ENCODE measurements at regions not wholly inside any gene's neighbourhood (a gene's known extent, or its start where the extent isn't known, plus 50 kb on each side); places are given as distances from the start of the nearest gene placed in this dataset.

DNA sequence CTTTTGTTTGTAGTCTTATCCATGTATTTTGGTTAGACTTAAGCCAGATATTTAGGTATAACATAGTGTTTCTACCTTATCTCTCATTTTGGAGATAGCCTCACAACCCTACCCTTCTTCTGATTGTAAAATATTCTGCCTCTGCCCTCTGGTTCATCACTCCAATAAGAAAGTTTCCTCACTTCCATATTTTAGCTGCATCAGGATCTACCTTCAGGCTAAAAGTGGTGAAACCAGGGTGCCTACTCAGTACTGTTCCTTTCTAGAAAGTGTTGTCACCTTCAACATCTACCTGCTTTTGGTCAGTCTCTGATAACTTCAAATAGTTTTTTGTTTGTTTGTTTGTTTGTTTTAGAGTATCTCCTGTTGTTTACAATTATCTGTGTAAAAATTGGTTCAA, 294.6 kb downstream of the ANXA1 start:
- TF ChIP-seq, protein P1, sequence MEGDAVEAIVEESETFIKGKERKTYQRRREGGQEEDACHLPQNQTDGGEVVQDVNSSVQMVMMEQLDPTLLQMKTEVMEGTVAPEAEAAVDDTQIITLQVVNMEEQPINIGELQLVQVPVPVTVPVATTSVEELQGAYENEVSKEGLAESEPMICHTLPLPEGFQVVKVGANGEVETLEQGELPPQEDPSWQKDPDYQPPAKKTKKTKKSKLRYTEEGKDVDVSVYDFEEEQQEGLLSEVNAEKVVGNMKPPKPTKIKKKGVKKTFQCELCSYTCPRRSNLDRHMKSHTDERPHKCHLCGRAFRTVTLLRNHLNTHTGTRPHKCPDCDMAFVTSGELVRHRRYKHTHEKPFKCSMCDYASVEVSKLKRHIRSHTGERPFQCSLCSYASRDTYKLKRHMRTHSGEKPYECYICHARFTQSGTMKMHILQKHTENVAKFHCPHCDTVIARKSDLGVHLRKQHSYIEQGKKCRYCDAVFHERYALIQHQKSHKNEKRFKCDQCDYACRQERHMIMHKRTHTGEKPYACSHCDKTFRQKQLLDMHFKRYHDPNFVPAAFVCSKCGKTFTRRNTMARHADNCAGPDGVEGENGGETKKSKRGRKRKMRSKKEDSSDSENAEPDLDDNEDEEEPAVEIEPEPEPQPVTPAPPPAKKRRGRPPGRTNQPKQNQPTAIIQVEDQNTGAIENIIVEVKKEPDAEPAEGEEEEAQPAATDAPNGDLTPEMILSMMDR (IDR thresholded peaks at IDR 0.05; ENCODE audit: insufficient read depth in 1 of 2, low read depth in 1 of 2, low read length in 1 of 2, severe bottlenecking in 1 of 2, unreplicated experiment in 1 of 2), result no peak
- H3K4me1 ChIP-seq, result 0 out of 2 replicates have a peak, but pooled peaks cover 4% of the 10 kb centered on the region
- H3K36me3 ChIP-seq (ENCODE audit: control insufficient read depth, insufficient read depth, low read length), result no peaks in the 10 kb centered on the region
- intact Hi-C loops (cut with micrococcal nuclease; ENCODE audit: unreplicated experiment), result no loop called here
- no peak overlapping the region for H3K27ac Mint-ChIP-seq (ENCODE audit: unreplicated experiment)
- POLR2A ChIA-PET, result no interaction called here
- no peaks in the 10 kb centered on the region for H3K9me3 Mint-ChIP-seq (ENCODE audit: unreplicated experiment)
- H3K27me3 ChIP-seq (replicated peaks; ENCODE audit: control insufficient read depth, insufficient read depth, low read length), result no peaks in the 10 kb centered on the region
- H3K4me3 ChIP-seq (ENCODE audit: low read depth, low read length), result no peak overlapping the region
- no peaks in the 10 kb centered on the region for H3K27me3 Mint-ChIP-seq (ENCODE audit: insufficient read depth, unreplicated experiment)
- H3K4me3 Mint-ChIP-seq (ENCODE audit: unreplicated experiment), result no peak overlapping the region
- H3K36me3 Mint-ChIP-seq (ENCODE audit: insufficient read depth, unreplicated experiment), result no peaks in the 10 kb centered on the region
- DNase-seq, result no peak
- H3K9me3 ChIP-seq, result no peaks in the 10 kb centered on the region
- H3K4me1 Mint-ChIP-seq (ENCODE audit: low read depth, unreplicated experiment), result no peaks in the 10 kb centered on the region
- CTCF ChIA-PET, result no interaction called here
- BruUV-seq (replicated peaks), result no TSS peak

DNA sequence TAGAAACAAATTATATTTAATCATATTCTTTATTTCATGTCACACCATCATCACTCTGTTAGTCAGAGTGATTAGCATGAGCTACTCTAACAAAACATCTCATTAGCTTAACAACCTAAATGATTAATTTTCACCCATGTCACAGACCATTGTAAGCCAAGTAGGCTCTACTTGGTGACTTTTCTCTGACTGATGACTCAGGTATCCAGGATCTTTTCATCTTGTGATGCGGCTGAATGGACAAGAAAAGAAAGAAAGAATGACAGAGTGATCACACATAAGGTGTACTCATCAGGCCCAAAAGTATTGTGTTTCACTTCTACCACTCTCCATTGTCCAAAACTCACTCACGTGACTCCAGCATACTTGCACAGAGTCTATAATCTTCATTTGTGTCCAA, 299.3 kb downstream of the ANXA1 start:
- POLR2A ChIA-PET, result no interaction called here
- H3K9me3 Mint-ChIP-seq (ENCODE audit: unreplicated experiment), result no peaks in the 10 kb centered on the region
- BruUV-seq (replicated peaks), result no TSS peak
- no peak overlapping the region for H3K27ac Mint-ChIP-seq (ENCODE audit: unreplicated experiment)
- intact Hi-C loops (cut with micrococcal nuclease; ENCODE audit: unreplicated experiment), result no loop called here
- Histone ChIP-seq H3K27me3 (replicated peaks; ENCODE audit: control insufficient read depth, insufficient read depth, low read length) (no peaks in the 10 kb centered on the region), H3K36me3 (ENCODE audit: control insufficient read depth, insufficient read depth, low read length) (no peaks in the 10 kb centered on the region), H3K4me3 (ENCODE audit: low read depth, low read length) (no peak overlapping the region), H3K9me3 (no peaks in the 10 kb centered on the region), H3K4me1 (no peaks in the 10 kb centered on the region)
- H3K27me3 Mint-ChIP-seq (ENCODE audit: insufficient read depth, unreplicated experiment), result no peaks in the 10 kb centered on the region
- TF ChIP-seq, protein P1 (IDR thresholded peaks at IDR 0.05; ENCODE audit: insufficient read depth in 1 of 2, low read depth in 1 of 2, low read length in 1 of 2, severe bottlenecking in 1 of 2, unreplicated experiment in 1 of 2), result no peak
- no peak for DNase-seq
- H3K36me3 Mint-ChIP-seq (ENCODE audit: insufficient read depth, unreplicated experiment), result no peaks in the 10 kb centered on the region
- no peaks in the 10 kb centered on the region for H3K4me1 Mint-ChIP-seq (ENCODE audit: low read depth, unreplicated experiment)
- no peak overlapping the region for H3K4me3 Mint-ChIP-seq (ENCODE audit: unreplicated experiment)
- CTCF ChIA-PET, result no interaction called here

DNA sequence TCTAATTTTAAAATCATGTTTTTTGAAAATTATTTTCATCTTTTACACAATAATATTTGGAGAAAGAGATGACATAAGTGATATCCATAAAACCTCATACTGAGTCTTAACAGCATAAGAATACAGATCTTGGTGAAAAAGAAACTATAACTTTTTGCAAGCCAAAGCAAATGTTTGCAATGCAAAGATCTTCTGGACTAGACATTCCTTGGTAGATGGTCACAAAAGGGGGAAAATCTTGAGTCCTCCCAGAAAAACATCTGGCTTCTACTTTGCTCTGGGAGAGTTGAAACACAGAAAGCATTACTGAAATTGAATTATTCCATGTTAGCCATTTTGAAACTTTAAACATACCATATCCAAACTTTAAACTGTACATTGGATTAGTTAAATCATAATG, 308.2 kb downstream of the ANXA1 start:
- TF ChIP-seq, protein P1 (IDR thresholded peaks at IDR 0.05; ENCODE audit: insufficient read depth in 1 of 2, low read depth in 1 of 2, low read length in 1 of 2, severe bottlenecking in 1 of 2, unreplicated experiment in 1 of 2), result no peak
- no peak overlapping the region for H3K27ac Mint-ChIP-seq (ENCODE audit: unreplicated experiment)
- H3K4me1 Mint-ChIP-seq (ENCODE audit: low read depth, unreplicated experiment), result no peaks in the 10 kb centered on the region
- no peaks in the 10 kb centered on the region for H3K4me1 ChIP-seq
- no peaks in the 10 kb centered on the region for H3K27me3 ChIP-seq (replicated peaks; ENCODE audit: control insufficient read depth, insufficient read depth, low read length)
- no peak overlapping the region for H3K4me3 Mint-ChIP-seq (ENCODE audit: unreplicated experiment)
- H3K9me3 ChIP-seq, result no peaks in the 10 kb centered on the region
- no peak for DNase-seq
- H3K36me3 ChIP-seq (ENCODE audit: control insufficient read depth, insufficient read depth, low read length), result no peaks in the 10 kb centered on the region
- intact Hi-C loops (cut with micrococcal nuclease; ENCODE audit: unreplicated experiment), result no loop called here
- CTCF ChIA-PET, result no interaction called here
- no peaks in the 10 kb centered on the region for H3K36me3 Mint-ChIP-seq (ENCODE audit: insufficient read depth, unreplicated experiment)
- no peaks in the 10 kb centered on the region for H3K27me3 Mint-ChIP-seq (ENCODE audit: insufficient read depth, unreplicated experiment)
- H3K4me3 ChIP-seq (ENCODE audit: low read depth, low read length), result no peak overlapping the region
- no TSS peak for BruUV-seq (replicated peaks)
- POLR2A ChIA-PET, result no interaction called here
- no peaks in the 10 kb centered on the region for H3K9me3 Mint-ChIP-seq (ENCODE audit: unreplicated experiment)

Data from Caco-2 (cell line).